HEK293T (cell line): ENCODE measurements at regions not wholly inside any gene's neighbourhood (a gene's known extent, or its start where the extent isn't known, plus 50 kb on each side); places are given as distances from the start of the nearest gene placed in this dataset.

Experiments
- BHLHE40 ChIP-seq: fragments of 450-650 bp; IDR thresholded peaks from 2 replicates; pipeline ENCODE4 v1.6.1; 2016; ENCODE audit warnings: mild to moderate bottlenecking, moderate library complexity, borderline replicate concordance
- CTBP1 ChIP-seq: fragments of 450-650 bp; IDR thresholded peaks from 2 replicates; pipeline ENCODE4 v1.6.1; 2016; ENCODE audit warnings: borderline replicate concordance
- ELF4 ChIP-seq: fragments of 450-650 bp; IDR thresholded peaks from 2 replicates; pipeline ENCODE4 v1.6.1; 2017; ENCODE audit warnings: antibody characterized with exemption
- FOXA1 ChIP-seq: fragments of 450-650 bp; IDR thresholded peaks from 2 replicates; pipeline ENCODE4 v1.6.1; 2016; ENCODE audit warnings: mild to moderate bottlenecking
- FOXM1 ChIP-seq: fragments of 450-650 bp; IDR thresholded peaks from 2 replicates; pipeline ENCODE4 v1.6.1; 2017; ENCODE audit warnings: mild to moderate bottlenecking, borderline replicate concordance
- HDGF ChIP-seq: fragments of 450-650 bp; IDR thresholded peaks from 2 replicates; pipeline ENCODE4 v1.6.1; 2017; ENCODE audit warnings: antibody characterized with exemption, borderline replicate concordance
- LEF1 ChIP-seq: fragments of 450-650 bp; IDR thresholded peaks from 2 replicates; pipeline ENCODE4 v1.6.1; 2017; ENCODE audit warnings: mild to moderate bottlenecking, borderline replicate concordance
- NFRKB ChIP-seq: fragments of 450-650 bp; IDR thresholded peaks from 2 replicates; pipeline ENCODE4 v1.6.1; 2016; ENCODE audit warnings: mild to moderate bottlenecking, moderate library complexity
- SP1 ChIP-seq: fragments of 450-650 bp; IDR thresholded peaks from 2 replicates; pipeline ENCODE4 v1.6.1; 2017
- SUZ12 ChIP-seq: fragments of 450-650 bp; IDR thresholded peaks from 2 replicates; pipeline ENCODE4 v1.6.1; 2016; ENCODE audit warnings: mild to moderate bottlenecking
- TARDBP ChIP-seq: fragments of 450-650 bp; IDR thresholded peaks from 2 replicates; pipeline ENCODE4 v1.6.1; 2016
- ZNF384 ChIP-seq: fragments of 450-650 bp; IDR thresholded peaks from 2 replicates; pipeline ENCODE4 v1.6.1; 2016
- TF ChIP-seq, protein P1 (sequence below): fragments of 450-650 bp; IDR thresholded peaks from 2 replicates; pipeline ENCODE4 v1.6.1; 2016

DNA sequence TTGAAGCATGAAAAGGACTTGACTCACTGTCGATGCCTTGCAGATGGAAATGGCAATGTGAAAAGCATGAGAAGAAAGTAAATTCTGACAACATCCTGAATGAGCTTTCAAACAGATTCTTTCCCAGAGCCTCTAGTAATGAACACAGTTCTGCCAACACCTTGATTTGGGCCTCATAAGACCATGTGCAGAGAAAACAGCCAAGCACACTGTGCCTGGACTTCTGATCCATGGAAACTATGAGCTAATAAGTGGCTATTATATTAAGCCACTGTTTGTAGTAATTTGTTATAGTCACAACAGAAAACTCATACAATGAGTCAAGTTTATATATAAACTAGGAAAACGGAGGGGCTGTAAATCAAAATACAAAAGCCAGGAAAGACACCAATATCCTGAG, 477.3 kb downstream of the MBD2 start:
- TF ChIP-seq BHLHE40, result no peak
- no peak for TF ChIP-seq CTBP1
- no peak for TF ChIP-seq FOXM1
- TF ChIP-seq NFRKB, result no peak
- TF ChIP-seq ELF4, result no peak
- TF ChIP-seq, protein P1, sequence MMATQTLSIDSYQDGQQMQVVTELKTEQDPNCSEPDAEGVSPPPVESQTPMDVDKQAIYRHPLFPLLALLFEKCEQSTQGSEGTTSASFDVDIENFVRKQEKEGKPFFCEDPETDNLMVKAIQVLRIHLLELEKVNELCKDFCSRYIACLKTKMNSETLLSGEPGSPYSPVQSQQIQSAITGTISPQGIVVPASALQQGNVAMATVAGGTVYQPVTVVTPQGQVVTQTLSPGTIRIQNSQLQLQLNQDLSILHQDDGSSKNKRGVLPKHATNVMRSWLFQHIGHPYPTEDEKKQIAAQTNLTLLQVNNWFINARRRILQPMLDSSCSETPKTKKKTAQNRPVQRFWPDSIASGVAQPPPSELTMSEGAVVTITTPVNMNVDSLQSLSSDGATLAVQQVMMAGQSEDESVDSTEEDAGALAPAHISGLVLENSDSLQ, result no peak
- TF ChIP-seq TARDBP, result no peak
- TF ChIP-seq LEF1, result no peak
- TF ChIP-seq HDGF, result no peak
- TF ChIP-seq SUZ12, result no peak
- no peak for TF ChIP-seq FOXA1
- TF ChIP-seq SP1, result no peak
- no peak for TF ChIP-seq ZNF384
